ENCODE measurements at regions not wholly inside any gene's neighbourhood (a gene's known extent, or its start where the extent isn't known, plus 50 kb on each side); places are given as distances from the start of the nearest gene placed in this dataset.

GRCh38 chr10:3986493-3987142 is 201.6 kb upstream of the KLF6 start:
- Histone ChIP-seq H3K27ac (ENCODE audit: insufficient read length, low read depth, low read length) (no peak overlapping the region), H3K27me3 (ENCODE audit: insufficient read depth, low read length) (no peaks in the 10 kb centered on the region), H2BK20ac (ENCODE audit: low read depth, low read length, poor library complexity, severe bottlenecking) (no peak overlapping the region), H3K14ac (ENCODE audit: insufficient read depth, low read length) (no peak overlapping the region), H3T11ph (ENCODE audit: low read length) (no peak overlapping the region), H3K56ac (ENCODE audit: insufficient read length, low read depth, low read length) (no peak overlapping the region), H2BK12ac (ENCODE audit: insufficient read length, low read depth, low read length) (no peak overlapping the region), H4K8ac (replicated peaks; ENCODE audit: insufficient read length, low read depth, low read length) (no peak overlapping the region), H4K91ac (ENCODE audit: insufficient read length, low read depth, low read length) (no peak overlapping the region), H2AFZ (ENCODE audit: low read length) (no peak overlapping the region), H4K20me1 (ENCODE audit: control insufficient read depth, insufficient read depth, insufficient read length) (no peaks in the 10 kb centered on the region), H3K79me1 (ENCODE audit: insufficient read depth, low read depth, low read length, poor library complexity, severe bottlenecking) (no peaks in the 10 kb centered on the region), H2BK15ac (ENCODE audit: low read depth, low read length) (no peak overlapping the region), H3K9ac (ENCODE audit: extremely low read depth, insufficient read length, low read length) (no peak overlapping the region), H2BK5ac (ENCODE audit: insufficient read length, low read length) (no peak overlapping the region), H3K79me2 (ENCODE audit: insufficient read depth, low read length) (no peaks in the 10 kb centered on the region), H3K18ac (ENCODE audit: insufficient read length, low read depth, low read length) (no peak overlapping the region), H3K4me2 (ENCODE audit: insufficient read depth, insufficient read length, low read length) (no peak overlapping the region), H3K9me3 (ENCODE audit: control insufficient read depth, low read depth, low read length) (no peaks in the 10 kb centered on the region), H3K4ac (ENCODE audit: low read depth, low read length) (no peak overlapping the region), H2AK5ac (ENCODE audit: insufficient read length, low read length) (no peak overlapping the region), H3K4me1 (ENCODE audit: insufficient read depth, low read length) (no peaks in the 10 kb centered on the region), H3K23me2 (ENCODE audit: insufficient read length, low read depth, low read length, poor library complexity, severe bottlenecking) (no peaks in the 10 kb centered on the region), H2BK120ac (ENCODE audit: low read depth, low read length, poor library complexity, severe bottlenecking) (no peak overlapping the region), H3K23ac (ENCODE audit: insufficient read length, low read depth, low read length) (no peak overlapping the region), H4K5ac (ENCODE audit: insufficient read length, low read depth, low read length) (no peak overlapping the region)
- TF ChIP-seq, protein P1, sequence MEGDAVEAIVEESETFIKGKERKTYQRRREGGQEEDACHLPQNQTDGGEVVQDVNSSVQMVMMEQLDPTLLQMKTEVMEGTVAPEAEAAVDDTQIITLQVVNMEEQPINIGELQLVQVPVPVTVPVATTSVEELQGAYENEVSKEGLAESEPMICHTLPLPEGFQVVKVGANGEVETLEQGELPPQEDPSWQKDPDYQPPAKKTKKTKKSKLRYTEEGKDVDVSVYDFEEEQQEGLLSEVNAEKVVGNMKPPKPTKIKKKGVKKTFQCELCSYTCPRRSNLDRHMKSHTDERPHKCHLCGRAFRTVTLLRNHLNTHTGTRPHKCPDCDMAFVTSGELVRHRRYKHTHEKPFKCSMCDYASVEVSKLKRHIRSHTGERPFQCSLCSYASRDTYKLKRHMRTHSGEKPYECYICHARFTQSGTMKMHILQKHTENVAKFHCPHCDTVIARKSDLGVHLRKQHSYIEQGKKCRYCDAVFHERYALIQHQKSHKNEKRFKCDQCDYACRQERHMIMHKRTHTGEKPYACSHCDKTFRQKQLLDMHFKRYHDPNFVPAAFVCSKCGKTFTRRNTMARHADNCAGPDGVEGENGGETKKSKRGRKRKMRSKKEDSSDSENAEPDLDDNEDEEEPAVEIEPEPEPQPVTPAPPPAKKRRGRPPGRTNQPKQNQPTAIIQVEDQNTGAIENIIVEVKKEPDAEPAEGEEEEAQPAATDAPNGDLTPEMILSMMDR (conservative IDR thresholded peaks at IDR 0.05), result no peak
- no peaks in the 10 kb centered on the region; the same call in 1 of the 2 replicates for H3K27me3 Mint-ChIP-seq (ENCODE audit: low read depth)
- no peak overlapping the region for H3K4me3 Mint-ChIP-seq
- no peaks in the 10 kb centered on the region for H3K4me1 Mint-ChIP-seq
- no peak for DNase-seq
- H3K36me3 Mint-ChIP-seq (ENCODE audit: insufficient read depth in 1 of 3, low read depth in 3 of 3), result peaks cover 2 to 12% (median 7%) of the 10 kb centered on the region in 3 experiments; a peak in 6 of 7 replicates
- H3K27ac Mint-ChIP-seq, result no peak overlapping the region
- peaks cover 10 to 13% of the 10 kb centered on the region in 2 experiments for H3K9me3 Mint-ChIP-seq
- no CpG with 5 or more reads among the region's 10 CpGs for WGBS (ENCODE audit: extremely low coverage, insufficient read length, low lambda C conversion rate)
